ENCODE measurements at regions not wholly inside any gene's neighbourhood (a gene's known extent, or its start where the extent isn't known, plus 50 kb on each side); places are given as distances from the start of the nearest gene placed in this dataset.

DNA sequence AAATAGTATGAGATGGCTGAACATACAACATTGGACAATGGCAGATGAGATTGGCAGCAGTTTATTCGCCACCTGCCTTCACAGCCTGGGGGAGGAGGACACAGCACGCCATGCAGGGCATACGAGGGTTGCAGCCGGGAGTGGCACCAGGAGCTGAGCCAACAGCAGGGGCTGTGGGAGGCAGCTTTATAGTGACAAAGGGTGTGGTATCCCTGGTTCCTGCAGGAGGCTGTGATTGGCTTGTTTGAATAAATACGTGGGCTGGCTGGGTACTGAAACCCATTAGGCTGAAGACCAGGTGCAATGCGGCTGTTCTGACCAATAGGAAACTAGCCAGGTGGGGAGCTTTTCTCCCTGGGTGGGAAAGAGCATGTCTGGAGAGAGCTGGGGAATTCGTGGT lies 68.9 kb upstream of the LEP start:
- intact Hi-C loops (cut with micrococcal nuclease; ENCODE audit: unreplicated experiment) = no loop called here
- DNase-seq (ENCODE audit: low spot score) = no peak

DNA sequence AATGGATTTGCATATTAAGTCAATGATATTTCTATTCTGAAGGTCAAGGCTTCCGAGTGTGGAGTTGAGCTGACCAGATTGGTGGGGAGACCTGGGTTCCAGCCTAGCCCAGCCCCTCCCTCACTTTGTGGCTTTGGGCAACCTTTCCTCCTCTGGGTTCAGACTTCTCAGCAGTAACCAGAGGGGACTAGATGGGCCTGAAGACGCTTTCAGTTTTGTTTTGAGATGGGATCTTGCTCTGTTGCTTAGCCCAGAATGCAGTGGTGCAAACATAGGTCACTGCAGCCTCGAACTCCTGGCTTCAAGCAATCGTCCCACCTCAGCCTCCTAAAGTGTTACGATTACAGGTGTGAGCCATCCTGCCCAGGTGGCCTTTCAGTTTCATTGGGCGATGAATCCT lies 68.1 kb upstream of the LEP start:
- no peak for DNase-seq (ENCODE audit: low spot score)
- TF ChIP-seq, protein P1, sequence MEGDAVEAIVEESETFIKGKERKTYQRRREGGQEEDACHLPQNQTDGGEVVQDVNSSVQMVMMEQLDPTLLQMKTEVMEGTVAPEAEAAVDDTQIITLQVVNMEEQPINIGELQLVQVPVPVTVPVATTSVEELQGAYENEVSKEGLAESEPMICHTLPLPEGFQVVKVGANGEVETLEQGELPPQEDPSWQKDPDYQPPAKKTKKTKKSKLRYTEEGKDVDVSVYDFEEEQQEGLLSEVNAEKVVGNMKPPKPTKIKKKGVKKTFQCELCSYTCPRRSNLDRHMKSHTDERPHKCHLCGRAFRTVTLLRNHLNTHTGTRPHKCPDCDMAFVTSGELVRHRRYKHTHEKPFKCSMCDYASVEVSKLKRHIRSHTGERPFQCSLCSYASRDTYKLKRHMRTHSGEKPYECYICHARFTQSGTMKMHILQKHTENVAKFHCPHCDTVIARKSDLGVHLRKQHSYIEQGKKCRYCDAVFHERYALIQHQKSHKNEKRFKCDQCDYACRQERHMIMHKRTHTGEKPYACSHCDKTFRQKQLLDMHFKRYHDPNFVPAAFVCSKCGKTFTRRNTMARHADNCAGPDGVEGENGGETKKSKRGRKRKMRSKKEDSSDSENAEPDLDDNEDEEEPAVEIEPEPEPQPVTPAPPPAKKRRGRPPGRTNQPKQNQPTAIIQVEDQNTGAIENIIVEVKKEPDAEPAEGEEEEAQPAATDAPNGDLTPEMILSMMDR (conservative IDR thresholded peaks at IDR 0.05; ENCODE audit: low read depth, low read length) = no peak
- TF ChIP-seq EZH2 (IDR thresholded peaks at IDR 0.05; ENCODE audit: borderline replicate concordance, low read depth, low read length, poor library complexity, severe bottlenecking) = no peak
- BruUV-seq (replicated peaks) = no TSS peak
- intact Hi-C loops (cut with micrococcal nuclease; ENCODE audit: unreplicated experiment) = no loop called here
- Histone ChIP-seq H3K4me3 (ENCODE audit: low read depth, low read length, poor library complexity, severe bottlenecking) (no peak overlapping the region), H3K27me3 (replicated peaks; ENCODE audit: insufficient read depth, low read depth, low read length, poor library complexity) (peaks cover 51% of the 10 kb centered on the region), H3K27ac (ENCODE audit: low read depth, low read length, poor library complexity, severe bottlenecking) (no peak overlapping the region), H3K9me3 (ENCODE audit: low read depth, low read length, poor library complexity, severe bottlenecking) (no peaks in the 10 kb centered on the region), H3K4me1 (ENCODE audit: insufficient read depth, low read length, poor library complexity, severe bottlenecking) (no peaks in the 10 kb centered on the region), H3K36me3 (ENCODE audit: insufficient read depth, low read length, poor library complexity, severe bottlenecking) (no peaks in the 10 kb centered on the region)
- CTCF ChIA-PET = no interaction called here
- POLR2A ChIA-PET (ENCODE audit: low non-redundant PET) = no interaction called here

More for the DNA sequence above, 68.9 kb upstream of the LEP start:
- Histone ChIP-seq H3K9me3 (ENCODE audit: low read depth, low read length, poor library complexity, severe bottlenecking) (no peaks in the 10 kb centered on the region), H3K27ac (ENCODE audit: low read depth, low read length, poor library complexity, severe bottlenecking) (no peak overlapping the region), H3K36me3 (ENCODE audit: insufficient read depth, low read length, poor library complexity, severe bottlenecking) (no peaks in the 10 kb centered on the region), H3K4me1 (ENCODE audit: insufficient read depth, low read length, poor library complexity, severe bottlenecking) (no peaks in the 10 kb centered on the region), H3K4me3 (ENCODE audit: low read depth, low read length, poor library complexity, severe bottlenecking) (no peak overlapping the region), H3K27me3 (replicated peaks; ENCODE audit: insufficient read depth, low read depth, low read length, poor library complexity) (peaks cover 56% of the 10 kb centered on the region)
- ChIA-PET POLR2A (ENCODE audit: low non-redundant PET) (no interaction called here), CTCF (no interaction called here)
- no TSS peak for BruUV-seq (replicated peaks)
- no peak for TF ChIP-seq EZH2 (IDR thresholded peaks at IDR 0.05; ENCODE audit: borderline replicate concordance, low read depth, low read length, poor library complexity, severe bottlenecking)
- TF ChIP-seq, protein P1 (conservative IDR thresholded peaks at IDR 0.05; ENCODE audit: low read depth, low read length) = no peak

DNA sequence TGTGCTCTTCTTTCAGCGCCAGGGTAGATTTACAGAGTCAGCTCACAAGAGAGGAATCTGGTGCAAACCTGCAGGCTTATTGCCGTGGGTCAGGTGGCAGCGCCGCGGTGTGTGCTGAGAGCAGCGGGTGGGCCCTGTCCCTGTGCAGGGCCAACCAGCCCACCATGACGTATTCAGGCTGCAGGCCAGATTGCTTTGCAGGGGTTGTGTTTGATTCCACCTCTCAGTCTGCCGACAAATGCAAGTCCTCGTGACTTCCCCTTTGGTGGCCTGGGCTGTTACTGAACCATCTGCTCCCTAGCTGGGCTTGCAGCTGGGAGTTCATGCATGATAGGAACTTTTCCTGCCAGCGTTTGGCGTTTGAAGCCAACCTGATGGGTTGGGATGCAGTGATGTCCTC lies 66.7 kb upstream of the LEP start:
- CTCF ChIA-PET = no interaction called here
- Histone ChIP-seq H3K9me3 (ENCODE audit: low read depth, low read length, poor library complexity, severe bottlenecking) (no peaks in the 10 kb centered on the region), H3K27me3 (replicated peaks; ENCODE audit: insufficient read depth, low read depth, low read length, poor library complexity) (peaks cover 50% of the 10 kb centered on the region), H3K36me3 (ENCODE audit: insufficient read depth, low read length, poor library complexity, severe bottlenecking) (no peaks in the 10 kb centered on the region), H3K4me1 (ENCODE audit: insufficient read depth, low read length, poor library complexity, severe bottlenecking) (no peaks in the 10 kb centered on the region), H3K27ac (ENCODE audit: low read depth, low read length, poor library complexity, severe bottlenecking) (no peak overlapping the region), H3K4me3 (ENCODE audit: low read depth, low read length, poor library complexity, severe bottlenecking) (no peak overlapping the region)
- BruUV-seq (replicated peaks) = no TSS peak
- POLR2A ChIA-PET (ENCODE audit: low non-redundant PET) = no interaction called here
- no peak for TF ChIP-seq EZH2 (IDR thresholded peaks at IDR 0.05; ENCODE audit: borderline replicate concordance, low read depth, low read length, poor library complexity, severe bottlenecking)
- TF ChIP-seq, protein P1 (conservative IDR thresholded peaks at IDR 0.05; ENCODE audit: low read depth, low read length) = no peak
- intact Hi-C loops (cut with micrococcal nuclease; ENCODE audit: unreplicated experiment) = no loop called here
- DNase-seq (ENCODE audit: low spot score) = no peak
